Right atrium auricular region (tissue), 2 donors: ENCODE measurements at regions not wholly inside any gene's neighbourhood (a gene's known extent, or its start where the extent isn't known, plus 50 kb on each side); places are given as distances from the start of the nearest gene placed in this dataset.

Source experiments
- DNase-seq: peaks from one replicate; pipeline ENCODE4 v3.0.0-alpha.2; 2019; ENCODE audit warnings: low spot score
- H3K27ac ChIP-seq, 2 donors: fragments of 200-600 bp; sonication (generic); 1 replicate in 1 of 2; 2 replicates in 1 of 2; pipeline ENCODE4 v1.5.1; 2016 to 2019
- H3K27me3 ChIP-seq, 2 donors: fragments of 200-600 bp; sonication (generic); one replicate each; pipeline versions ENCODE4 v1.5.1 to v1.6.0; 2017 to 2019
- H3K36me3 ChIP-seq: fragments of 200-600 bp; sonication (generic); one replicate; pipeline ENCODE4 v1.5.1; 2016
- H3K4me1 ChIP-seq, 2 donors: fragments of 200-600 bp; sonication (generic); one replicate each; pipeline versions ENCODE4 v1.5.1 to v1.6.0; 2017 to 2019
- H3K4me3 ChIP-seq, 2 donors: fragments of 200-600 bp; sonication (generic); 1 replicate in 1 of 2; 2 replicates in 1 of 2; pipeline ENCODE4 v1.5.1; 2017 to 2019; ENCODE audit warnings: mild to moderate bottlenecking in 1 of 2, moderate library complexity in 1 of 2
- H3K9me3 ChIP-seq, 2 donors: fragments of 200-600 bp; sonication (generic); one replicate each; pipeline ENCODE4 v1.5.1; 2019
- CTCF ChIP-seq, 2 donors: fragments of 200-600 bp; sonication (generic); IDR thresholded peaks; one replicate each; pipeline ENCODE4 v1.5.1; 2019; ENCODE audit warnings: antibody characterized with exemption in 2 of 2

GRCh38 chr6:85892346-85892745 lies 249.7 kb upstream of the SYNCRIP start:
- H3K4me1 ChIP-seq: no peaks in the 10 kb centered on the region
- TF ChIP-seq CTCF (IDR thresholded peaks at IDR 0.05): no peak
- H3K27ac ChIP-seq: no peak overlapping the region
- H3K27me3 ChIP-seq: no peaks in the 10 kb centered on the region
- no peak overlapping the region for H3K4me3 ChIP-seq
- DNase-seq: no peak
- no peaks in the 10 kb centered on the region for H3K36me3 ChIP-seq
- peaks cover 0 to 5% of the 10 kb centered on the region in 2 donors for H3K9me3 ChIP-seq

GRCh38 chr6:85887461-85887860 lies 244.8 kb upstream of the SYNCRIP start:
- Histone ChIP-seq H3K27ac (no peak overlapping the region), H3K27me3 (no peaks in the 10 kb centered on the region), H3K4me3 (no peak overlapping the region), H3K4me1 (no peaks in the 10 kb centered on the region), H3K36me3 (no peaks in the 10 kb centered on the region), H3K9me3 (no peaks in the 10 kb centered on the region)
- TF ChIP-seq CTCF (IDR thresholded peaks at IDR 0.05): no peak
- no peak for DNase-seq

- no peaks in the 10 kb centered on the region for H3K27me3 ChIP-seq
- H3K4me1 ChIP-seq: peaks cover 0 to 28% of the 10 kb centered on the region in 2 donors
- H3K27ac ChIP-seq: no peak overlapping the region
- no peaks in the 10 kb centered on the region for H3K36me3 ChIP-seq
- DNase-seq: no peak
- H3K9me3 ChIP-seq: no peaks in the 10 kb centered on the region
- no peak overlapping the region for H3K4me3 ChIP-seq
- no peak for TF ChIP-seq CTCF (IDR thresholded peaks at IDR 0.05)
Measured at GRCh38 chr6:85868685-85869084, 226.0 kb upstream of the SYNCRIP start.

- Histone ChIP-seq H3K9me3 (no peaks in the 10 kb centered on the region), H3K27ac (no peak overlapping the region), H3K4me1 (peaks cover 0 to 28% of the 10 kb centered on the region in 2 donors), H3K4me3 (no peak overlapping the region), H3K36me3 (no peaks in the 10 kb centered on the region), H3K27me3 (no peaks in the 10 kb centered on the region)
- no peak for TF ChIP-seq CTCF (IDR thresholded peaks at IDR 0.05)
- no peak for DNase-seq
Measured at GRCh38 chr6:85867595-85867994, 224.9 kb upstream of the SYNCRIP start.

GRCh38 chr6:85866758-85867401 lies 224.2 kb upstream of the SYNCRIP start:
- DNase-seq: no peak
- Histone ChIP-seq H3K9me3 (no peaks in the 10 kb centered on the region), H3K27me3 (no peaks in the 10 kb centered on the region), H3K27ac (peak overlapping the region; percentile 1 to 38), H3K36me3 (no peaks in the 10 kb centered on the region), H3K4me1 (peaks cover 0 to 28% of the 10 kb centered on the region in 2 donors), H3K4me3 (peak overlapping the region in 1 of 2 donors; percentile 46)
- no peak for TF ChIP-seq CTCF (IDR thresholded peaks at IDR 0.05)

- H3K36me3 ChIP-seq: no peaks in the 10 kb centered on the region
- no peak for TF ChIP-seq CTCF (IDR thresholded peaks at IDR 0.05)
- no peaks in the 10 kb centered on the region for H3K27me3 ChIP-seq
- H3K27ac ChIP-seq: peak overlapping the region; percentile 1 to 38
- peaks cover 0 to 28% of the 10 kb centered on the region in 2 donors for H3K4me1 ChIP-seq
- H3K4me3 ChIP-seq: peak overlapping the region; percentile 32 to 46
- no peaks in the 10 kb centered on the region for H3K9me3 ChIP-seq
- DNase-seq: no peak
Measured at GRCh38 chr6:85866370-85866730, 223.7 kb upstream of the SYNCRIP start.
